K562 (cell line): ENCODE measurements at regions not wholly inside any gene's neighbourhood (a gene's known extent, or its start where the extent isn't known, plus 50 kb on each side); places are given as distances from the start of the nearest gene placed in this dataset.

ENCODE experiments used
- ARID1B ChIP-seq: fragments of 450-650 bp; IDR thresholded peaks from 2 replicates; pipeline ENCODE4 v1.6.1; 2016; ENCODE audit warnings: antibody characterized with exemption, mild to moderate bottlenecking, inconsistent platforms
- ATF1 ChIP-seq, 2 experiments: fragments of 450-650 bp in 1 of 2; IDR thresholded peaks; 2 replicates each; pipeline ENCODE4 v1.6.1; 2016; ENCODE audit warnings: missing compliant biosample characterization in 1 of 2, missing genetic modification characterization in 1 of 2
- CTCF ChIP-seq, 3 experiments: IDR thresholded peaks in 2 of 3; conservative IDR thresholded peaks in 1 of 3; 2 replicates each; pipeline ENCODE4 v1.5.1; 2011 to 2012; ENCODE audit warnings: low read length in 3 of 3, mild to moderate bottlenecking in 3 of 3, control low read depth in 2 of 3, improper control_type of control experiment in 1 of 3, inconsistent platforms in 1 of 3, low read depth in 1 of 3, mixed read lengths in 1 of 3, moderate library complexity in 1 of 3; ENCODE audit not compliant: insufficient read depth in 2 of 3
- FOXK1 ChIP-seq: sonication (generic); formaldehyde crosslinking; IDR thresholded peaks from 2 replicates; pipeline ENCODE4 v1.8.0; 2022; ENCODE audit warnings: missing genetic modification reagents, mild to moderate bottlenecking, borderline replicate concordance
- KDM1A ChIP-seq, 2 experiments: fragments of 450-650 bp; IDR thresholded peaks; 2 replicates each; pipeline ENCODE4 v1.6.1; 2016; ENCODE audit warnings: mild to moderate bottlenecking in 2 of 2
- MCM3 ChIP-seq: fragments of 450-650 bp; IDR thresholded peaks from 2 replicates; pipeline ENCODE4 v1.6.1; 2016
- NR3C1 ChIP-seq: sonication (generic); formaldehyde crosslinking; IDR thresholded peaks from 2 replicates; pipeline ENCODE4 v1.8.1; 2022; ENCODE audit warnings: missing genetic modification reagents
- SMARCB1 ChIP-seq: IDR thresholded peaks from 2 replicates; pipeline ENCODE4 v1.6.1; 2011; ENCODE audit warnings: improper control_type of control experiment, low read depth; ENCODE audit not compliant: insufficient read length
- TAL1 ChIP-seq: fragments of 450-650 bp; IDR thresholded peaks from 2 replicates; pipeline ENCODE4 v1.6.1; 2016; ENCODE audit warnings: mild to moderate bottlenecking
- TRIM24 ChIP-seq, 2 experiments: fragments of 450-650 bp; IDR thresholded peaks; 2 replicates each; pipeline ENCODE4 v1.6.1; 2016
- ZBTB7A ChIP-seq: IDR thresholded peaks from 2 replicates; pipeline ENCODE4 v1.6.1; 2011; ENCODE audit warnings: low read depth, mild to moderate bottlenecking, low read length, moderate library complexity, borderline replicate concordance; ENCODE audit not compliant: control insufficient read depth
- ZC3H4 ChIP-seq: sonication (generic); formaldehyde crosslinking; IDR thresholded peaks from 2 replicates; pipeline ENCODE4 v1.9.0; 2021; ENCODE audit warnings: missing genetic modification reagents, borderline replicate concordance
- ZEB2 ChIP-seq: fragments of 450-650 bp; IDR thresholded peaks from 2 replicates; pipeline ENCODE4 v1.6.1; 2016
- ZNF24 ChIP-seq: fragments of 450-650 bp; IDR thresholded peaks from 2 replicates; pipeline ENCODE4 v1.6.1; 2016
- TF ChIP-seq, protein P1 (sequence below): sonication (generic); formaldehyde crosslinking; IDR thresholded peaks from 2 replicates; pipeline ENCODE4 v1.8.0; 2022; ENCODE audit warnings: mild to moderate bottlenecking, missing genetic modification reagents, borderline replicate concordance
- TF ChIP-seq, protein P2 (sequence below): sonication (generic); formaldehyde crosslinking; IDR thresholded peaks from 2 replicates; pipeline ENCODE4 v1.8.0; 2022; ENCODE audit warnings: mild to moderate bottlenecking, missing genetic modification reagents
- TF ChIP-seq, protein P3 (sequence below): IDR thresholded peaks from 2 replicates; pipeline ENCODE4 v1.6.1; 2016; ENCODE audit warnings: missing genetic modification characterization, missing compliant biosample characterization
- TF ChIP-seq, protein P4 (sequence below): fragments of 250-450 bp; sonication (Bioruptor Pico); IDR thresholded peaks from 2 replicates; pipeline ENCODE4 v1.4.0; 2020; ENCODE audit warnings: borderline replicate concordance

- TF ChIP-seq, protein P1, sequence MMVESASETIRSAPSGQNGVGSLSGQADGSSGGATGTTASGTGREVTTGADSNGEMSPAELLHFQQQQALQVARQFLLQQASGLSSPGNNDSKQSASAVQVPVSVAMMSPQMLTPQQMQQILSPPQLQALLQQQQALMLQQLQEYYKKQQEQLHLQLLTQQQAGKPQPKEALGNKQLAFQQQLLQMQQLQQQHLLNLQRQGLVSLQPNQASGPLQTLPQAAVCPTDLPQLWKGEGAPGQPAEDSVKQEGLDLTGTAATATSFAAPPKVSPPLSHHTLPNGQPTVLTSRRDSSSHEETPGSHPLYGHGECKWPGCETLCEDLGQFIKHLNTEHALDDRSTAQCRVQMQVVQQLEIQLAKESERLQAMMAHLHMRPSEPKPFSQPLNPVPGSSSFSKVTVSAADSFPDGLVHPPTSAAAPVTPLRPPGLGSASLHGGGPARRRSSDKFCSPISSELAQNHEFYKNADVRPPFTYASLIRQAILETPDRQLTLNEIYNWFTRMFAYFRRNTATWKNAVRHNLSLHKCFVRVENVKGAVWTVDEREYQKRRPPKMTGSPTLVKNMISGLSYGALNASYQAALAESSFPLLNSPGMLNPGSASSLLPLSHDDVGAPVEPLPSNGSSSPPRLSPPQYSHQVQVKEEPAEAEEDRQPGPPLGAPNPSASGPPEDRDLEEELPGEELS: no peak
- no peak for TF ChIP-seq SMARCB1
- TF ChIP-seq, protein P2, sequence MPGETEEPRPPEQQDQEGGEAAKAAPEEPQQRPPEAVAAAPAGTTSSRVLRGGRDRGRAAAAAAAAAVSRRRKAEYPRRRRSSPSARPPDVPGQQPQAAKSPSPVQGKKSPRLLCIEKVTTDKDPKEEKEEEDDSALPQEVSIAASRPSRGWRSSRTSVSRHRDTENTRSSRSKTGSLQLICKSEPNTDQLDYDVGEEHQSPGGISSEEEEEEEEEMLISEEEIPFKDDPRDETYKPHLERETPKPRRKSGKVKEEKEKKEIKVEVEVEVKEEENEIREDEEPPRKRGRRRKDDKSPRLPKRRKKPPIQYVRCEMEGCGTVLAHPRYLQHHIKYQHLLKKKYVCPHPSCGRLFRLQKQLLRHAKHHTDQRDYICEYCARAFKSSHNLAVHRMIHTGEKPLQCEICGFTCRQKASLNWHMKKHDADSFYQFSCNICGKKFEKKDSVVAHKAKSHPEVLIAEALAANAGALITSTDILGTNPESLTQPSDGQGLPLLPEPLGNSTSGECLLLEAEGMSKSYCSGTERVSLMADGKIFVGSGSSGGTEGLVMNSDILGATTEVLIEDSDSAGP (CRISPR knock-in tag): no peak
- TF ChIP-seq FOXK1 (CRISPR knock-in tag): no peak
- peak in 1 of 2 experiments; percentile 20; a peak in 1 of 4 replicates for TF ChIP-seq TRIM24 (IDR thresholded peaks at IDR 0.05)
- no peak for TF ChIP-seq ZEB2
- TF ChIP-seq TAL1: peak; percentile 36; the same call in 1 of the 2 replicates
- TF ChIP-seq ARID1B: peak; percentile 71
- TF ChIP-seq, protein P3, sequence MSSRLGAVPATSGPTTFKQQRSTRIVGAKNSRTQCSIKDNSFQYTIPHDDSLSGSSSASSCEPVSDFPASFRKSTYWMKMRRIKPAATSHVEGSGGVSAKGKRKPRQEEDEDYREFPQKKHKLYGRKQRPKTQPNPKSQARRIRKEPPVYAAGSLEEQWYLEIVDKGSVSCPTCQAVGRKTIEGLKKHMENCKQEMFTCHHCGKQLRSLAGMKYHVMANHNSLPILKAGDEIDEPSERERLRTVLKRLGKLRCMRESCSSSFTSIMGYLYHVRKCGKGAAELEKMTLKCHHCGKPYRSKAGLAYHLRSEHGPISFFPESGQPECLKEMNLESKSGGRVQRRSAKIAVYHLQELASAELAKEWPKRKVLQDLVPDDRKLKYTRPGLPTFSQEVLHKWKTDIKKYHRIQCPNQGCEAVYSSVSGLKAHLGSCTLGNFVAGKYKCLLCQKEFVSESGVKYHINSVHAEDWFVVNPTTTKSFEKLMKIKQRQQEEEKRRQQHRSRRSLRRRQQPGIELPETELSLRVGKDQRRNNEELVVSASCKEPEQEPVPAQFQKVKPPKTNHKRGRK (tag): no peak
- no peak for TF ChIP-seq NR3C1 (CRISPR knock-in tag)
- TF ChIP-seq KDM1A (IDR thresholded peaks at IDR 0.05): peak in 1 of 2 experiments; percentile 26; a peak in 1 of 4 replicates
- no peak for TF ChIP-seq ZNF24
- no peak for TF ChIP-seq ZC3H4 (CRISPR knock-in tag)
- TF ChIP-seq, protein P4, sequence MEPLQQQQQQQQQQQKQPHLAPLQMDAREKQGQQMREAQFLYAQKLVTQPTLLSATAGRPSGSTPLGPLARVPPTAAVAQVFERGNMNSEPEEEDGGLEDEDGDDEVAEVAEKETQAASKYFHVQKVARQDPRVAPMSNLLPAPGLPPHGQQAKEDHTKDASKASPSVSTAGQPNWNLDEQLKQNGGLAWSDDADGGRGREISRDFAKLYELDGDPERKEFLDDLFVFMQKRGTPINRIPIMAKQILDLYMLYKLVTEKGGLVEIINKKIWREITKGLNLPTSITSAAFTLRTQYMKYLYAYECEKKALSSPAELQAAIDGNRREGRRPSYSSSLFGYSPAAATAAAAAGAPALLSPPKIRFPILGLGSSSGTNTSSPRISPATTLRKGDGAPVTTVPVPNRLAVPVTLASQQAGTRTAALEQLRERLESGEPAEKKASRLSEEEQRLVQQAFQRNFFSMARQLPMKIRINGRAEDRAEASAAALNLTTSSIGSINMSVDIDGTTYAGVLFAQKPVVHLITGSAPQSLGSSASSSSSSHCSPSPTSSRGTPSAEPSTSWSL (CRISPR knock-in tag): no peak
- no peak for TF ChIP-seq MCM3
- TF ChIP-seq CTCF (IDR thresholded peaks at IDR 0.05 in 2 of 3, conservative IDR thresholded peaks at IDR 0.05 in 1 of 3; ENCODE audit: insufficient read depth in 2 of 3, low read depth in 1 of 3, low read length in 3 of 3): no peak
- TF ChIP-seq ATF1 (CRISPR knock-in tag; IDR thresholded peaks at IDR 0.05): no peak
- TF ChIP-seq ATF1 (tag; IDR thresholded peaks at IDR 0.05): no peak
- TF ChIP-seq ZBTB7A: no peak
Observed at GRCh38 chr12:33653362-33653761, 213.7 kb upstream of the SYT10 start (continued).
